ENCODE measurements at regions not wholly inside any gene's neighbourhood (a gene's known extent, or its start where the extent isn't known, plus 50 kb on each side); places are given as distances from the start of the nearest gene placed in this dataset.
A peak's percentile ranks its signal among the peaks of the same experiment; 100 is the strongest.

- Histone ChIP-seq H2AK9ac (replicated peaks; ENCODE audit: low read depth, low read length, poor library complexity) (no peak overlapping the region), H4K91ac (ENCODE audit: insufficient read depth, low read depth, low read length) (no peak overlapping the region), H3K23ac (ENCODE audit: low read depth, low read length) (no peak overlapping the region), H3K9me1 (ENCODE audit: insufficient read depth, low read length) (no peaks in the 10 kb centered on the region), H2BK20ac (ENCODE audit: low read depth, low read length) (no peak overlapping the region), H3K4me3 (ENCODE audit: insufficient read depth, low read depth, low read length) (no peak overlapping the region), H3K4ac (ENCODE audit: low read depth, low read length) (no peak overlapping the region), H3K27me3 (ENCODE audit: control insufficient read depth, insufficient read depth, low read length) (no peaks in the 10 kb centered on the region), H2BK5ac (ENCODE audit: low read depth, low read length, poor library complexity, severe bottlenecking) (no peak overlapping the region), H3K79me1 (ENCODE audit: low read depth in 1 of 2, low read length in 2 of 2) (no peaks in the 10 kb centered on the region), H2AFZ (replicated peaks; ENCODE audit: low read length, poor library complexity) (no peak overlapping the region), H3K9ac (ENCODE audit: low read depth, low read length) (no peak overlapping the region), H4K5ac (ENCODE audit: low read depth, low read length) (no peak overlapping the region), H2BK15ac (ENCODE audit: low read depth, low read length) (no peak overlapping the region), H3K14ac (replicated peaks; ENCODE audit: low read depth, low read length) (no peak overlapping the region), H4K8ac (ENCODE audit: low read depth in 2 of 2, low read length in 2 of 2) (no peak overlapping the region), H2AK5ac (ENCODE audit: low read depth, low read length) (no peak overlapping the region), H3K4me2 (ENCODE audit: low read depth, low read length) (peak overlapping the region; percentile 17; the same call in 1 of the 2 replicates), H3K4me1 (ENCODE audit: control insufficient read depth, insufficient read depth, low read length) (no peaks in the 10 kb centered on the region), H3K18ac (ENCODE audit: low read depth, low read length) (no peak overlapping the region), H3K27ac (ENCODE audit: insufficient read depth, low read length) (no peak overlapping the region), H3K9me3 (ENCODE audit: control insufficient read depth, insufficient read depth, low read length) (no peaks in the 10 kb centered on the region), H3K56ac (ENCODE audit: extremely low read depth, insufficient read depth, low read length) (no peak overlapping the region), H4K20me1 (ENCODE audit: insufficient read depth, low read length) (no peaks in the 10 kb centered on the region), H2BK120ac (ENCODE audit: low read depth, low read length) (no peak overlapping the region), H3K36me3 (ENCODE audit: control insufficient read depth, insufficient read depth, low read length) (no peaks in the 10 kb centered on the region)
- dilution Hi-C loops (cut with HindIII; ENCODE audit: low sequenced_read_pairs, unreplicated experiment) (no loop called here), intact Hi-C loops (cut with micrococcal nuclease) (no loop called here), in situ Hi-C loops (cut with MboI; ENCODE audit: low sequenced_read_pairs) (no loop called here)
- TF ChIP-seq MAZ (IDR thresholded peaks at IDR 0.05; ENCODE audit: borderline replicate concordance, low read depth, low read length) (no peak), CHD1 (IDR thresholded peaks at IDR 0.05; ENCODE audit: low read depth, low read length) (no peak)
- TF ChIP-seq, protein P1, sequence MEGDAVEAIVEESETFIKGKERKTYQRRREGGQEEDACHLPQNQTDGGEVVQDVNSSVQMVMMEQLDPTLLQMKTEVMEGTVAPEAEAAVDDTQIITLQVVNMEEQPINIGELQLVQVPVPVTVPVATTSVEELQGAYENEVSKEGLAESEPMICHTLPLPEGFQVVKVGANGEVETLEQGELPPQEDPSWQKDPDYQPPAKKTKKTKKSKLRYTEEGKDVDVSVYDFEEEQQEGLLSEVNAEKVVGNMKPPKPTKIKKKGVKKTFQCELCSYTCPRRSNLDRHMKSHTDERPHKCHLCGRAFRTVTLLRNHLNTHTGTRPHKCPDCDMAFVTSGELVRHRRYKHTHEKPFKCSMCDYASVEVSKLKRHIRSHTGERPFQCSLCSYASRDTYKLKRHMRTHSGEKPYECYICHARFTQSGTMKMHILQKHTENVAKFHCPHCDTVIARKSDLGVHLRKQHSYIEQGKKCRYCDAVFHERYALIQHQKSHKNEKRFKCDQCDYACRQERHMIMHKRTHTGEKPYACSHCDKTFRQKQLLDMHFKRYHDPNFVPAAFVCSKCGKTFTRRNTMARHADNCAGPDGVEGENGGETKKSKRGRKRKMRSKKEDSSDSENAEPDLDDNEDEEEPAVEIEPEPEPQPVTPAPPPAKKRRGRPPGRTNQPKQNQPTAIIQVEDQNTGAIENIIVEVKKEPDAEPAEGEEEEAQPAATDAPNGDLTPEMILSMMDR (conservative IDR thresholded peaks at IDR 0.05; ENCODE audit: low read depth, low read length), result no peak
- TF ChIP-seq, protein P2, sequence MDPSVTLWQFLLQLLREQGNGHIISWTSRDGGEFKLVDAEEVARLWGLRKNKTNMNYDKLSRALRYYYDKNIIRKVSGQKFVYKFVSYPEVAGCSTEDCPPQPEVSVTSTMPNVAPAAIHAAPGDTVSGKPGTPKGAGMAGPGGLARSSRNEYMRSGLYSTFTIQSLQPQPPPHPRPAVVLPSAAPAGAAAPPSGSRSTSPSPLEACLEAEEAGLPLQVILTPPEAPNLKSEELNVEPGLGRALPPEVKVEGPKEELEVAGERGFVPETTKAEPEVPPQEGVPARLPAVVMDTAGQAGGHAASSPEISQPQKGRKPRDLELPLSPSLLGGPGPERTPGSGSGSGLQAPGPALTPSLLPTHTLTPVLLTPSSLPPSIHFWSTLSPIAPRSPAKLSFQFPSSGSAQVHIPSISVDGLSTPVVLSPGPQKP (IDR thresholded peaks at IDR 0.05; ENCODE audit: borderline replicate concordance, low read depth, low read length), result no peak
- CTCF ChIA-PET, result no interaction called here
- peak; percentile 34 for DNase-seq
- WGBS, 2 experiments (ENCODE audit: extremely low coverage in 2 of 2, insufficient read length in 1 of 2), result no CpG with 5 or more reads among the region's 9 CpGs
- BruUV-seq (replicated peaks), result no TSS peak
- POLR2A ChIA-PET (ENCODE audit: unreplicated experiment), result no interaction called here
- no peak for ATAC-seq (ENCODE audit: low read depth)
Measured at GRCh38 chr10:62992145-62992721, 140.9 kb upstream of the NRBF2 start.

Measured in IMR-90 (cell line).